Right lobe of liver (tissue), 4 donors: ENCODE measurements at regions not wholly inside any gene's neighbourhood (a gene's known extent, or its start where the extent isn't known, plus 50 kb on each side); places are given as distances from the start of the nearest gene placed in this dataset.

Experiments used
- CTCF ChIP-seq, 4 donors: fragments of 200-600 bp in 3 of 4; fragments of 450-650 bp in 1 of 4; IDR thresholded peaks; one replicate each; pipeline versions ENCODE4 v1.5.1 to v1.8.0; 2016 to 2022; ENCODE audit warnings: antibody characterized with exemption in 4 of 4, mild to moderate bottlenecking in 2 of 4
- POLR2A ChIP-seq: fragments of 450-650 bp; IDR thresholded peaks from one replicate; pipeline ENCODE4 v1.6.1; 2017; ENCODE audit warnings: antibody characterized with exemption, mild to moderate bottlenecking
- donor health status: DM: no; HTN: no; CAD: no.
- donor health status: DM: no; HTN: no; CAD: no.
- donor health status: DM: no; HTN: yes; CAD: no.

GRCh38 chr7:156522801-156523200 lies 117.8 kb upstream of the RNF32 start:
- TF ChIP-seq CTCF (IDR thresholded peaks at IDR 0.05) (no peak), POLR2A (no peak)
